Effector CD4-positive, alpha-beta T cell (primary cell): ENCODE measurements at regions not wholly inside any gene's neighbourhood (a gene's known extent, or its start where the extent isn't known, plus 50 kb on each side); places are given as distances from the start of the nearest gene placed in this dataset.

Experiments used
- DNase-seq: peaks from one replicate; pipeline ENCODE4 v3.0.0-alpha.2; 2020

- no peak for DNase-seq
Measured at GRCh38 chr6:167643223-167643622, 183.5 kb upstream of the AFDN start.

- DNase-seq, result no peak
Measured at GRCh38 chr6:167643716-167644115, 183.0 kb upstream of the AFDN start.

GRCh38 chr6:167644412-167645132 lies 182.1 kb upstream of the AFDN start:
- DNase-seq, result no peak

- no peak for DNase-seq
Measured at GRCh38 chr6:167645368-167645767, 181.3 kb upstream of the AFDN start.

- DNase-seq, result no peak
Measured at GRCh38 chr6:167647306-167647705, 179.4 kb upstream of the AFDN start.

GRCh38 chr6:167647737-167648470 lies 178.8 kb upstream of the AFDN start:
- no peak for DNase-seq

- no peak for DNase-seq
Measured at GRCh38 chr6:167648501-167649278, 178.0 kb upstream of the AFDN start.

GRCh38 chr6:167649476-167649875 lies 177.2 kb upstream of the AFDN start:
- no peak for DNase-seq

GRCh38 chr6:167650730-167651317 lies 175.9 kb upstream of the AFDN start:
- no peak for DNase-seq

- DNase-seq, result no peak
Measured at GRCh38 chr6:167651318-167652041, 175.2 kb upstream of the AFDN start.

GRCh38 chr6:167652042-167652700 lies 174.5 kb upstream of the AFDN start:
- DNase-seq, result no peak

- DNase-seq, result no peak
Measured at GRCh38 chr6:167652701-167653095, 174.0 kb upstream of the AFDN start.

GRCh38 chr6:167653561-167653960 lies 173.2 kb upstream of the AFDN start:
- DNase-seq, result no peak

- DNase-seq, result no peak
Measured at GRCh38 chr6:167654389-167654788, 172.3 kb upstream of the AFDN start.

GRCh38 chr6:167655174-167655821 lies 171.4 kb upstream of the AFDN start:
- DNase-seq, result no peak

GRCh38 chr6:167658106-167658505 lies 168.6 kb upstream of the AFDN start:
- DNase-seq, result no peak

- no peak for DNase-seq
Measured at GRCh38 chr6:167659046-167659445, 167.7 kb upstream of the AFDN start.

GRCh38 chr6:167660424-167660823 lies 166.3 kb upstream of the AFDN start:
- no peak for DNase-seq

GRCh38 chr6:167660944-167661551 lies 165.7 kb upstream of the AFDN start:
- no peak for DNase-seq

- no peak for DNase-seq
Measured at GRCh38 chr6:167661552-167662044, 165.1 kb upstream of the AFDN start.
